Prostate gland (tissue), 2 donors: ENCODE measurements at regions not wholly inside any gene's neighbourhood (a gene's known extent, or its start where the extent isn't known, plus 50 kb on each side); places are given as distances from the start of the nearest gene placed in this dataset.

Source experiments
- DNase-seq: peaks from one replicate; pipeline ENCODE4 v3.0.0-alpha.2; 2019; ENCODE audit warnings: low spot score
- H3K27ac ChIP-seq, 2 donors: fragments of 200-600 bp; sonication (generic); 2 replicates each; pipeline ENCODE4 v1.5.1; 2017 to 2019
- H3K27me3 ChIP-seq: fragments of 200-600 bp; sonication (generic); replicated peaks from 2 replicates; pipeline ENCODE4 v1.5.1; 2019; ENCODE audit not compliant: insufficient read depth
- H3K36me3 ChIP-seq, 2 donors: fragments of 200-600 bp; sonication (generic); 1 replicate in 1 of 2; 2 replicates in 1 of 2; pipeline versions ENCODE4 v1.5.1 to v1.8.1; 2017 to 2019
- H3K4me1 ChIP-seq: fragments of 200-600 bp; sonication (generic); replicated peaks from 2 replicates; pipeline ENCODE4 v1.5.1; 2019
- H3K4me3 ChIP-seq, 2 donors: fragments of 200-600 bp; sonication (generic); 2 replicates each; pipeline ENCODE4 v1.5.1; 2017 to 2019
- H3K9me3 ChIP-seq: fragments of 200-600 bp; sonication (generic); 2 replicates; pipeline ENCODE4 v1.5.1; 2017
- POLR2A ChIP-seq: fragments of 450-650 bp; IDR thresholded peaks from one replicate; pipeline ENCODE4 v1.6.1; 2016; ENCODE audit warnings: antibody characterized with exemption, mild to moderate bottlenecking
- POLR2AphosphoS5 ChIP-seq: sonication (generic); formaldehyde crosslinking; IDR thresholded peaks from one replicate; pipeline ENCODE4 v1.6.1; 2017; ENCODE audit warnings: antibody characterized with exemption
- WGBS: methylation state at CpG from one replicate; pipeline ENCODE4 v1.1.5; 2018; 5-methylcytosine and 5-hydroxymethylcytosine counted together
- intact Hi-C: fragments of 100-400 bp; cut with DNase I; formaldehyde crosslinking; loops from one replicate; pipeline ENCODE4 v1.14.2; 2022
- TF ChIP-seq, protein P1 (sequence below), 4 experiments: fragments of 200-600 bp in 2 of 4; fragments of 450-650 bp in 2 of 4; sonication (generic) in 2 of 4; IDR thresholded peaks; 1 replicate in 3 of 4; 2 replicates in 1 of 4; pipeline ENCODE4 v1.5.1; 2016 to 2019; ENCODE audit warnings: antibody characterized with exemption in 4 of 4, mild to moderate bottlenecking in 2 of 4, moderate library complexity in 2 of 4

DNA sequence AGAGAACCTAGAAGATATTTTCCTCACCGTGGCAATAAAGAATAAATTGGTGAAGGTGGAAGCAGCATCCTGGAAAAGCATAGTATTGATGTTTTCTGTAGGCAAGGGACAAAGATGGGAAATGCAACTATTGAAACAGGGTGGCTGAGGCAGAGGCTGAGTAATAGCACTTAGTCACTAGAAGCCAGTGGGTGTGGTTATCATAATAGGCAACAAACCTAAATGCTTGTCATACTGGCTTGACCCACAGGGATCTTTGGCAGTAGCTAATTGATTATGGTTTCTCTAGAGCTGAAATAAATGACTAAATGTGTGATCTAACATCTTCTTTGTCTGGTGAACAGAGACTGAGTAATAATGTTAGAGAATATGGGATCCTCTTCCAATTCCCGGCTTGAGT is 353.6 kb upstream of the RPS6KA3 start:
- intact Hi-C loops, result no loop called here
- no peaks in the 10 kb centered on the region for H3K27me3 ChIP-seq
- H3K4me3 ChIP-seq, result no peak overlapping the region
- H3K36me3 ChIP-seq, result no peaks in the 10 kb centered on the region
- DNase-seq, result no peak
- no peaks in the 10 kb centered on the region for H3K4me1 ChIP-seq
- H3K27ac ChIP-seq, result no peak overlapping the region
- no peak for TF ChIP-seq POLR2A
- TF ChIP-seq POLR2AphosphoS5, result no peak
- TF ChIP-seq, protein P1, sequence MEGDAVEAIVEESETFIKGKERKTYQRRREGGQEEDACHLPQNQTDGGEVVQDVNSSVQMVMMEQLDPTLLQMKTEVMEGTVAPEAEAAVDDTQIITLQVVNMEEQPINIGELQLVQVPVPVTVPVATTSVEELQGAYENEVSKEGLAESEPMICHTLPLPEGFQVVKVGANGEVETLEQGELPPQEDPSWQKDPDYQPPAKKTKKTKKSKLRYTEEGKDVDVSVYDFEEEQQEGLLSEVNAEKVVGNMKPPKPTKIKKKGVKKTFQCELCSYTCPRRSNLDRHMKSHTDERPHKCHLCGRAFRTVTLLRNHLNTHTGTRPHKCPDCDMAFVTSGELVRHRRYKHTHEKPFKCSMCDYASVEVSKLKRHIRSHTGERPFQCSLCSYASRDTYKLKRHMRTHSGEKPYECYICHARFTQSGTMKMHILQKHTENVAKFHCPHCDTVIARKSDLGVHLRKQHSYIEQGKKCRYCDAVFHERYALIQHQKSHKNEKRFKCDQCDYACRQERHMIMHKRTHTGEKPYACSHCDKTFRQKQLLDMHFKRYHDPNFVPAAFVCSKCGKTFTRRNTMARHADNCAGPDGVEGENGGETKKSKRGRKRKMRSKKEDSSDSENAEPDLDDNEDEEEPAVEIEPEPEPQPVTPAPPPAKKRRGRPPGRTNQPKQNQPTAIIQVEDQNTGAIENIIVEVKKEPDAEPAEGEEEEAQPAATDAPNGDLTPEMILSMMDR (IDR thresholded peaks at IDR 0.05), result no peak
- no peaks in the 10 kb centered on the region for H3K9me3 ChIP-seq
- WGBS, result 58% methylated on average over 2 of the region's 2 CpGs

DNA sequence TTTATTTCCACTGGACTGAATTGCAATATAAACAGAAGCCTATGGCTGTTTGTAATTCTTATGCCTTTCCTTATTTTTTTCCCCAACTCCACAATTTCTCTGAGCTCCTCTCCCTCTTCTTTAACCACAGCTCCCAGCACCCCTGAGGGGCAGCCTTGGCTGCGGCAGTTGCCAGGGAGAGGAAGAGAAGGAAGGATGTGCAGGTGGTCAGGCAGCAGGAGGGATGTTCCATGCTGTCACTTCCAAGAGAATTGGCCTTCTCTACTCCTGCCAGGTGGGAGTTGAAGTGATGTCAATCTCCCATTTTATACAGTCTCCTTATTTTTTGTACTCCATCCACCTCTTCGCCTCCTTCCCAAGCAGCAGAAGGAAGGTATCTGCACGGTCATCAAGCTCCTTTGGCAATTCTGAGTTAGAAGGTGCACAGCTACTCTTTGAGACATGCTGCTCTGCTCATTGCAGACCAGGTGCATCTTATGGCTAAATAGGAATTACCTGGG is 343.3 kb upstream of the RPS6KA3 start:
- H3K36me3 ChIP-seq, result no peaks in the 10 kb centered on the region
- no peak for DNase-seq
- no peak overlapping the region for H3K4me3 ChIP-seq
- H3K27me3 ChIP-seq, result no peaks in the 10 kb centered on the region
- TF ChIP-seq, protein P1 (IDR thresholded peaks at IDR 0.05), result no peak
- TF ChIP-seq POLR2A, result no peak
- TF ChIP-seq POLR2AphosphoS5, result no peak
- no peak overlapping the region for H3K27ac ChIP-seq
- WGBS, result 93% methylated on average over 3 of the region's 3 CpGs
- intact Hi-C loops, result no loop called here
- H3K9me3 ChIP-seq, result no peaks in the 10 kb centered on the region
- H3K4me1 ChIP-seq, result no peaks in the 10 kb centered on the region

- WGBS, result 63% methylated on average over 4 of the region's 4 CpGs
Observed at GRCh38 chrX:20606831-20607230, 340.1 kb upstream of the RPS6KA3 start.

DNA sequence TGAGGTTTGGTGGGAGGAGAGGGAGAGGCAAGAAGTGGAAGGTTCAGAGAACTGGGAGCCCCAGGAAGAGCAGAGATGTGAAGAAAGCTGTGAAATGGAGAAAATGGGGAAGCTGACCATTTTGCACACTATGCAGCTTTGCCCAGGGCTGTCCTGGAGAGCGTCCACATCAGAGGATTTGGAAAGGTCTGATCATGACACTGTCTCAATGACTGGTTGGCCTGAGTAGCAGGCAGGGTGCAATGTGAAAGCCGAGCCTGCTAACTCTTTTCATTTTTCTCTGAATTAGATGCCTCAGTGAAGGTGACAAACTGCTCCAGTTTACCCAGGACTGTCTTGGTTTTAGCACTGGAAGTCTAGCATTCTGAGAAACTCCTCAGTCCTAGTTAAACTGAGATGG is 330.1 kb upstream of the RPS6KA3 start:
- no peak for DNase-seq
- H3K4me3 ChIP-seq, result no peak overlapping the region
- H3K4me1 ChIP-seq, result no peaks in the 10 kb centered on the region
- H3K27me3 ChIP-seq, result no peaks in the 10 kb centered on the region
- H3K27ac ChIP-seq, result no peak overlapping the region
- H3K9me3 ChIP-seq, result no peaks in the 10 kb centered on the region
- 75% methylated on average over 1 of the region's 2 CpGs for WGBS
- no peaks in the 10 kb centered on the region for H3K36me3 ChIP-seq
- intact Hi-C loops, result no loop called here
- TF ChIP-seq POLR2A (no peak), POLR2AphosphoS5 (no peak)
- TF ChIP-seq, protein P1 (IDR thresholded peaks at IDR 0.05), result no peak

More at GRCh38 chrX:20606831-20607230, 340.1 kb upstream of the RPS6KA3 start:
- H3K4me3 ChIP-seq, result no peak overlapping the region
- TF ChIP-seq POLR2A (no peak), POLR2AphosphoS5 (no peak)
- TF ChIP-seq, protein P1 (IDR thresholded peaks at IDR 0.05), result no peak
- H3K9me3 ChIP-seq, result no peaks in the 10 kb centered on the region
- no peaks in the 10 kb centered on the region for H3K36me3 ChIP-seq
- intact Hi-C loops, result no loop called here
- H3K4me1 ChIP-seq, result no peaks in the 10 kb centered on the region
- no peaks in the 10 kb centered on the region for H3K27me3 ChIP-seq
- no peak for DNase-seq
- H3K27ac ChIP-seq, result no peak overlapping the region

- Histone ChIP-seq H3K36me3 (no peaks in the 10 kb centered on the region), H3K27me3 (no peaks in the 10 kb centered on the region), H3K27ac (no peak overlapping the region), H3K9me3 (no peaks in the 10 kb centered on the region), H3K4me1 (no peaks in the 10 kb centered on the region), H3K4me3 (no peak overlapping the region)
- 35% methylated on average over 4 of the region's 6 CpGs for WGBS
- TF ChIP-seq POLR2A (no peak), POLR2AphosphoS5 (no peak)
- TF ChIP-seq, protein P1 (IDR thresholded peaks at IDR 0.05), result no peak
- DNase-seq, result no peak
- intact Hi-C loops, result no loop called here
Observed at GRCh38 chrX:20595928-20596575, 329.3 kb upstream of the RPS6KA3 start.
